Bronchial epithelial cell (primary cell): ENCODE measurements at regions not wholly inside any gene's neighbourhood (a gene's known extent, or its start where the extent isn't known, plus 50 kb on each side); places are given as distances from the start of the nearest gene placed in this dataset.

Experiments used
- DNase-seq: peaks from one replicate; pipeline ENCODE4 v3.0.0-alpha.2; 2010; ENCODE audit warnings: low read depth
- FAIRE-seq: peaks from 2 replicates; lab custom pipeline; 2011; peaks lifted over from hg19 to GRCh38; lab: Jason Lieb, UNC
- H3K27me3 ChIP-seq: 2 replicates; pipeline ENCODE4 v1.5.1; 2011; ENCODE audit warnings: low read length; ENCODE audit not compliant: control insufficient read depth, insufficient read depth
- H3K36me3 ChIP-seq: 2 replicates; pipeline ENCODE4 v1.5.1; 2011; ENCODE audit warnings: low read length; ENCODE audit not compliant: control insufficient read depth, insufficient read depth
- H3K4me3 ChIP-seq: 2 replicates; pipeline ENCODE4 v1.5.1; 2011; ENCODE audit warnings: mild to moderate bottlenecking, low read depth, low read length, control low read depth
- TF ChIP-seq, protein P1 (sequence below): IDR thresholded peaks from 2 replicates; pipeline ENCODE4 v1.5.1; 2011; ENCODE audit warnings: mild to moderate bottlenecking, moderate library complexity, low read length, control low read depth, inconsistent platforms; ENCODE audit not compliant: insufficient read depth, severe bottlenecking

DNA sequence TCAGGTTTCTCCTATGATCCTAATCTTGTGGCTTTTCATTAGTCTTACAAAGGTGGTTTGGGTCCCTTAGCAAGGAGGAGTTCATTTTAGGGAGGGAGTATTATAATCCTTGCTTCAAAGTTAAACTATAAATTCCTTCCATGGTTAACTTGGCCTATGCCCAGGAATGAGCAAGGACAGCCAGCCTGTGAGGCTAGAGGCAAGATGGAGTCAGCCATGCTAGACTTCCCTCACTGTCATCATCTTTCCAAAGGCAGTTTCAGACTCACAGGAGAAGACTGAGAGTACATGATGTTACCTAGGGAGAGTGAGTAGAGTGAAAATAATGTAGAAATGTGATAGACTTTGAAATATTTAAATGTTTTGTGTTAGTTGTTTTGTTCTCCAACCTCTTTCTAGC, 192.3 kb downstream of the GPAT3 start:
- TF ChIP-seq, protein P1, sequence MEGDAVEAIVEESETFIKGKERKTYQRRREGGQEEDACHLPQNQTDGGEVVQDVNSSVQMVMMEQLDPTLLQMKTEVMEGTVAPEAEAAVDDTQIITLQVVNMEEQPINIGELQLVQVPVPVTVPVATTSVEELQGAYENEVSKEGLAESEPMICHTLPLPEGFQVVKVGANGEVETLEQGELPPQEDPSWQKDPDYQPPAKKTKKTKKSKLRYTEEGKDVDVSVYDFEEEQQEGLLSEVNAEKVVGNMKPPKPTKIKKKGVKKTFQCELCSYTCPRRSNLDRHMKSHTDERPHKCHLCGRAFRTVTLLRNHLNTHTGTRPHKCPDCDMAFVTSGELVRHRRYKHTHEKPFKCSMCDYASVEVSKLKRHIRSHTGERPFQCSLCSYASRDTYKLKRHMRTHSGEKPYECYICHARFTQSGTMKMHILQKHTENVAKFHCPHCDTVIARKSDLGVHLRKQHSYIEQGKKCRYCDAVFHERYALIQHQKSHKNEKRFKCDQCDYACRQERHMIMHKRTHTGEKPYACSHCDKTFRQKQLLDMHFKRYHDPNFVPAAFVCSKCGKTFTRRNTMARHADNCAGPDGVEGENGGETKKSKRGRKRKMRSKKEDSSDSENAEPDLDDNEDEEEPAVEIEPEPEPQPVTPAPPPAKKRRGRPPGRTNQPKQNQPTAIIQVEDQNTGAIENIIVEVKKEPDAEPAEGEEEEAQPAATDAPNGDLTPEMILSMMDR = no peak
- H3K4me3 ChIP-seq = no peak overlapping the region
- FAIRE-seq = no peak
- no peaks in the 10 kb centered on the region for H3K27me3 ChIP-seq
- no peaks in the 10 kb centered on the region for H3K36me3 ChIP-seq
- no peak for DNase-seq

DNA sequence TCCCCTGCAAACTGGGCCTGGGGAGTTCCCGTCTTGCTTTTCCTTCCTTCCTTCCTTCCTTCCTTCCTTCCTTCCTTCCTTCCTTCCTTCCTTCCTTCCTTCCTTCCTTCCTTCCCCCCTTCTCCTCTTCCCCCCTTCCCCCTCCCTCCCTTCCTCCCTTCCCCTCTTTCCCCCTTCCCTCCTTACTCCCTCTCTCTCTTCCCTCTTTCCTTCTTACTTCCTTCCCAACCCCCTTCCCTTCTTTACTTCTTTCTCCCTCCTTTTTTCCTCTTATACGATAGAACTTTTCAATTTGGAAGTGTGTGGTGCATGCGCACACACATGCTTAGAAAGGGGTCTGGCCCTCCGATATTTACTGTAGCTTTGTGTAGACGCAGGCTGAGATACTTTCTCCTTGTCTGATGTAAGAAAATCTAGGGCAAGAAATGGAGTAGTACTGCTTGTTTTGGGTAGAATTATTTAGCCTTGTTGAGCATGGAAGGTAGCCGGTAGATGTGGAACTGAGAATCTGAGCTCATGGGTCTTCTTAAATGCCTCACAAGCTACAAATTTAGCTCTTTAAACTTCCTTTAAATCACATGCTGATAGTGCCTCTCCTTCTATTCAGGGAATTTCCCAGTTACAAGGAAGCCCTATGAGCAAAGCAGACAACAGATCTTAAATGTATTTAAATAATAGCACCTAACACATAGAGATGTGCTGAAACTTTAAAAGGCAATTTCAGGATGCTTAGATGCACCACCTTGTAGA, 189.6 kb downstream of the GPAT3 start:
- no peak for DNase-seq
- Histone ChIP-seq H3K36me3 (no peaks in the 10 kb centered on the region), H3K27me3 (no peaks in the 10 kb centered on the region), H3K4me3 (no peak overlapping the region)
- no peak for FAIRE-seq
- TF ChIP-seq, protein P1 = no peak

DNA sequence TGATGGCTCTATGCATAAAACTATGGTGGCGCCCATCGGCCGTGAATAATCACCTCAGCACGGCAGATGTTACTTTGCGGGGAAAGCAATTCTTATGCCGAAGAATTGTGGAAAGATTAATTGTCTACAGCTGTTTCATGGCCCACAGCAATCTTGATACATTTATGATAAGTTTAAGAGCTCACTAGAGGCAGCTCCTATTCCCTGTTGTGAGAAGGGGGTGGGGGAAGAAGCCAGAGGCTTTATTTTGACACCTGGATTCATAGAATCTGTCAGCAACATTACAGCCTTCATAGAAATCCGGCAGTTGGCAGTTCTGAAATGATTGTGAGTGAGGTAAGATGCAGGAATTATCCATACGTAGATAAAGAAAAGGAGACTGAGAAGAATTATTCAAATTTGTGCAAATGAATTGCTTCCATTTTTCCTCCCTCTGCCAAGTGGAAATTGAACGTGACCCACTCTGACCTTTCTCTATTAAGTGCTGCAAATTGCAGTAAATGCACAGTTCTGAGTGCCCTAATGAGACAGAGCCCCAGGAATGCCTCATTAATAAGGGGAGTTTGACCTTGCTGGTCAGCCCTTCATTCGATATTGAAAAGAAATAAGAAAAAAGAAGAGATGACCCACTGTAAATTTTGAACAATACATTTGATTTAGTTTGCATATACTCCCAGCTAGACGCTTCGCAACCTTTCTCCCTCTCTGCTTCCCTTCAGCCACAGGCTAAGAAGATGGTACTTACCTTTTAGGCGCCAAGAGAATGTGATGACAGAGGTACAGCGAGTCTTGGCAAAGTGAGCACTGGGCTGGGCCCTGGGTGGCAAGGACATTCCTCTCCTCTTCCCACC, 188.8 kb downstream of the GPAT3 start:
- FAIRE-seq = no peak
- no peak for DNase-seq
- TF ChIP-seq, protein P1 = no peak
- Histone ChIP-seq H3K4me3 (no peak overlapping the region), H3K36me3 (no peaks in the 10 kb centered on the region), H3K27me3 (no peaks in the 10 kb centered on the region)

DNA sequence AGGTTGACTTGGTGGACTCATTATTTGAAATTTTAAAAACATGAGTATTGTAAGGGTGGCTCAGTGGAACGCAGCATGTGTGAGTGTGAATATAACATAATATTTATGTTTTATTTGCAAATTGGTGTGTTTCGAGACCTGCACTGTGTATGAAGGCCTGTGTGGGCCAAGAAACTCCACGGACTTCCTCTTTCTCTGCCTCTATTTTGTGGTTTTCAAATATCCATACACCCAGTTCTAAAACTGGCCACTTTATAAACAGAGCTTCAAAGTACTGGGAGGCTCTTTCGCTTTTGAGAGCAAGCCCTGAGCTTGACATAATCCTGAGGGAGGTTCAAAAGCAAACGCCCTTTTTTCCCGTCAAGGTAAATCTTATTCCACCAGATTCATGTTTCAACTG, 187.7 kb downstream of the GPAT3 start:
- H3K4me3 ChIP-seq = no peak overlapping the region
- H3K36me3 ChIP-seq = no peaks in the 10 kb centered on the region
- FAIRE-seq (no peak), DNase-seq (no peak)
- H3K27me3 ChIP-seq = no peaks in the 10 kb centered on the region
- TF ChIP-seq, protein P1 = no peak

DNA sequence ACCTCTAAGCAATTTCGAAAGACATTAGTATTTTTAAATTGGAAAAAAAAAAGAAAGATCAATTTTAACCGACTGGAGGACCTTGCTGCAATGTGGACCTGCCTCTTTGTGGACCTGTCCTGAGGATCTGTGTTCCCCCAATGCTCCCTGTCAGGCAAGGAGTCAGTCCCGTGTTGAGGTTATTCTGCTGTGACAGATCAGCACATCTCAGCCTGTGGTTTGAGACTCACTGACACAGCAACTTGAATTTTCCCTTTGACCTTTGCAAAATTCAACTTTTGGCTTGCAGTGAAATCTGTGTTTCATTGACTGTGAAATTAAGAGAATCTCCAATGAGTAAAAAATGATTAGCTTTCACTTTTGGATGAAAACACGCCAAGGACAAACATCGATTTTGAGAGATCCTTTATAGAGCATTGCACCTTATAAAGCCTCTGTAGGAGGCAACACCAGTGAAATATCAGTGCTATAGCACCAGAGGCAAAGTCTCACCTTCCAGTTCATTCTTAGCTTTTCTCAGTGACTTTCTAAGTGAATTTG, 186.9 kb downstream of the GPAT3 start:
- TF ChIP-seq, protein P1 = no peak
- no peak overlapping the region for H3K4me3 ChIP-seq
- DNase-seq (no peak), FAIRE-seq (no peak)
- no peaks in the 10 kb centered on the region for H3K36me3 ChIP-seq
- H3K27me3 ChIP-seq = no peaks in the 10 kb centered on the region
